ENCODE measurements at regions not wholly inside any gene's neighbourhood (a gene's known extent, or its start where the extent isn't known, plus 50 kb on each side); places are given as distances from the start of the nearest gene placed in this dataset.

- Histone ChIP-seq H3K14ac (ENCODE audit: insufficient read length) (no peak overlapping the region), H3K9ac (replicated peaks in 1 of 4; ENCODE audit: extremely low read depth in 1 of 4, low read depth in 3 of 4, low read length in 3 of 4) (no peak overlapping the region), H3K18ac (ENCODE audit: extremely low read depth, low read length) (no peak overlapping the region), H2BK20ac (ENCODE audit: low read length) (no peak overlapping the region), H3K36me3 (ENCODE audit: control insufficient read depth in 2 of 4, insufficient read depth in 4 of 4, low read length in 3 of 4) (no peaks in the 10 kb centered on the region), H3K9me3 (ENCODE audit: insufficient read depth in 2 of 2, low read depth in 1 of 2, low read length in 1 of 2) (no peaks in the 10 kb centered on the region; a peak in 1 of 4 replicates), H4K91ac (replicated peaks; ENCODE audit: insufficient read length, low read length) (no peak overlapping the region), H3K27ac (ENCODE audit: low read depth, low read length) (no peak overlapping the region), H3K27me3 (replicated peaks in 1 of 4; ENCODE audit: control insufficient read depth in 3 of 4, extremely low read depth in 1 of 4, insufficient read depth in 3 of 4, low read length in 3 of 4) (no peaks in the 10 kb centered on the region), H2BK120ac (replicated peaks; ENCODE audit: low read depth, low read length) (no peak overlapping the region), H3K4me1 (replicated peaks in 1 of 4; ENCODE audit: control insufficient read depth in 3 of 4, insufficient read depth in 4 of 4, low read length in 3 of 4) (no peaks in the 10 kb centered on the region), H3K4me3 (ENCODE audit: extremely low read depth in 1 of 4, insufficient read depth in 2 of 4, low read depth in 3 of 4, low read length in 4 of 4) (no peak overlapping the region), H3K79me2 (ENCODE audit: control insufficient read depth in 1 of 2, insufficient read depth in 2 of 2, low read length in 2 of 2) (no peaks in the 10 kb centered on the region), H3K23ac (ENCODE audit: insufficient read length) (no peak overlapping the region), H4K8ac (ENCODE audit: extremely low read depth, insufficient read depth, low read length) (no peak overlapping the region), H3K79me1 (ENCODE audit: low read depth, low read length) (no peaks in the 10 kb centered on the region), H2BK15ac (ENCODE audit: low read length) (no peak overlapping the region), H2AK5ac (ENCODE audit: low read depth, low read length) (no peak overlapping the region), H2BK5ac (ENCODE audit: low read depth, low read length) (no peak overlapping the region), H3K4me2 (ENCODE audit: insufficient read depth in 1 of 2, low read depth in 2 of 2, low read length in 2 of 2) (no peak overlapping the region), H3K23me2 (ENCODE audit: low read depth, low read length) (no peaks in the 10 kb centered on the region), H3K56ac (replicated peaks; ENCODE audit: insufficient read length, low read depth, low read length) (no peak overlapping the region), H4K20me1 (replicated peaks in 1 of 2; ENCODE audit: control insufficient read depth in 1 of 2, insufficient read depth in 2 of 2, low read length in 2 of 2) (no peaks in the 10 kb centered on the region), H2AFZ (ENCODE audit: low read length) (no peak overlapping the region), H4K5ac (ENCODE audit: insufficient read length, low read depth, low read length) (no peak overlapping the region), H3K4ac (replicated peaks; ENCODE audit: insufficient read length, low read depth, low read length) (no peak overlapping the region), H2BK12ac (ENCODE audit: low read depth, low read length) (no peak overlapping the region)
- CTCF ChIA-PET (ENCODE audit: partially characterized antibody): interaction anchor here (1.2 kb wide), 2 partner anchors 9 to 11 kb away, joined by 3 read pairs; no protein-coding TSS in a partner anchor
- FAIRE-seq (no peak), DNase-seq (ENCODE audit: low read depth in 1 of 2, low spot score in 2 of 2) (no peak)
- 88% methylated on average over 6 of the region's 6 CpGs; no CpG with 5 or more reads in 1 of the 2 experiments for WGBS, 2 experiments (ENCODE audit: extremely low coverage in 1 of 2, insufficient coverage in 1 of 2, insufficient read length in 1 of 2, insufficient replicate concordance in 2 of 2, low coverage in 1 of 2, low lambda C conversion rate in 2 of 2, missing lambda C conversion rate in 1 of 2)
- POLR2A ChIA-PET (ENCODE audit: partially characterized antibody): no interaction called here
- no peak for TF ChIP-seq CHD7 (IDR thresholded peaks at IDR 0.05; ENCODE audit: insufficient replicate concordance, low read length)
These were observed 83.1 kb upstream of the SORCS3 start for GRCh38 chr10:104557966-104558365.
